ENCODE measurements at regions not wholly inside any gene's neighbourhood (a gene's known extent, or its start where the extent isn't known, plus 50 kb on each side); places are given as distances from the start of the nearest gene placed in this dataset.
"Not testable (repeated sequence)": the region's sequence is repeated elsewhere in the genome, so short reads cannot be mapped to it uniquely, and the experiment has no call there.

DNA sequence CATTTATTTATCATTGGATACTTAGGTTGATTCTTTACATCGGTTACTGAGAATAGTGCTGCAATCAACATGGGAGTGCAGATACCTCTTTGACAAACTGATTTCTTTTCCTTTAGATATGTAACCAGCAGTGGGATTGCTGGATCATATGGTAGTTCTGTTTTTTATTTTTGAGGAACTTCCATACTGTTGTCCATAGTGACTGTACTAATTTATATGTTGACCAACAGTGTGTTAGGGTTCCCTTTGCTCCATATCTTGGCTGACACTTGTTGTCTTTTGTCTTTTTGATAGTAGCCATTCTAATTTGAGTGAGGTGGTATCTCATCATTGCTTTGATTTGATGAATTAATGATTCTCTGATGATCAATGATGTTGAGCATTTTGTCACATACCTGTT is 137.3 kb upstream of the PITX1 start:
- Histone ChIP-seq H3K4me3 (no peak overlapping the region), H3K27ac (no peak overlapping the region), H3K27me3 (peaks cover 0 to 14% (median 0%) of the 10 kb centered on the region in 3 donors), H3K9me3 (no peaks in the 10 kb centered on the region), H3K36me3 (no peaks in the 10 kb centered on the region), H3K4me1 (no peaks in the 10 kb centered on the region)
- no peak for DNase-seq
- WGBS, 2 donors: 91 to 92% methylated on average over 1 of the region's 1 CpG
- intact Hi-C loops (cut with DNase I): no loop called here
- TF ChIP-seq, protein P1, sequence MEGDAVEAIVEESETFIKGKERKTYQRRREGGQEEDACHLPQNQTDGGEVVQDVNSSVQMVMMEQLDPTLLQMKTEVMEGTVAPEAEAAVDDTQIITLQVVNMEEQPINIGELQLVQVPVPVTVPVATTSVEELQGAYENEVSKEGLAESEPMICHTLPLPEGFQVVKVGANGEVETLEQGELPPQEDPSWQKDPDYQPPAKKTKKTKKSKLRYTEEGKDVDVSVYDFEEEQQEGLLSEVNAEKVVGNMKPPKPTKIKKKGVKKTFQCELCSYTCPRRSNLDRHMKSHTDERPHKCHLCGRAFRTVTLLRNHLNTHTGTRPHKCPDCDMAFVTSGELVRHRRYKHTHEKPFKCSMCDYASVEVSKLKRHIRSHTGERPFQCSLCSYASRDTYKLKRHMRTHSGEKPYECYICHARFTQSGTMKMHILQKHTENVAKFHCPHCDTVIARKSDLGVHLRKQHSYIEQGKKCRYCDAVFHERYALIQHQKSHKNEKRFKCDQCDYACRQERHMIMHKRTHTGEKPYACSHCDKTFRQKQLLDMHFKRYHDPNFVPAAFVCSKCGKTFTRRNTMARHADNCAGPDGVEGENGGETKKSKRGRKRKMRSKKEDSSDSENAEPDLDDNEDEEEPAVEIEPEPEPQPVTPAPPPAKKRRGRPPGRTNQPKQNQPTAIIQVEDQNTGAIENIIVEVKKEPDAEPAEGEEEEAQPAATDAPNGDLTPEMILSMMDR (IDR thresholded peaks at IDR 0.05): no peak
- TF ChIP-seq POLR2A (IDR thresholded peaks at IDR 0.05) (no peak), EP300 (IDR thresholded peaks at IDR 0.05) (no peak), POLR2AphosphoS5 (IDR thresholded peaks at IDR 0.05) (no peak)

- H3K36me3 ChIP-seq: no peaks in the 10 kb centered on the region
- TF ChIP-seq, protein P1 (IDR thresholded peaks at IDR 0.05): no peak
- no peak for TF ChIP-seq EP300 (IDR thresholded peaks at IDR 0.05)
- no peak for TF ChIP-seq POLR2AphosphoS5 (IDR thresholded peaks at IDR 0.05)
- no peak for TF ChIP-seq POLR2A (IDR thresholded peaks at IDR 0.05)
- DNase-seq: no peak
- intact Hi-C loops (cut with DNase I): no loop called here
- H3K27me3 ChIP-seq: peaks cover 0 to 14% (median 0%) of the 10 kb centered on the region in 3 donors
- H3K4me1 ChIP-seq: no peaks in the 10 kb centered on the region
- H3K4me3 ChIP-seq: no peak overlapping the region
- no peak overlapping the region for H3K27ac ChIP-seq
- WGBS, 2 donors: 81 to 95% methylated on average over 2 of the region's 2 CpGs
- H3K9me3 ChIP-seq: no peaks in the 10 kb centered on the region
Measured at GRCh38 chr5:135170500-135170899, 136.5 kb upstream of the PITX1 start.

- TF ChIP-seq, protein P1 (IDR thresholded peaks at IDR 0.05): no peak
- TF ChIP-seq EP300 (IDR thresholded peaks at IDR 0.05): no peak
- TF ChIP-seq POLR2AphosphoS5 (IDR thresholded peaks at IDR 0.05): no peak
- no peak for TF ChIP-seq POLR2A (IDR thresholded peaks at IDR 0.05)
- no peak overlapping the region for H3K4me3 ChIP-seq
- H3K9me3 ChIP-seq: no peaks in the 10 kb centered on the region
- H3K27ac ChIP-seq: no peak overlapping the region
- intact Hi-C loops (cut with DNase I): no loop called here
- WGBS, 2 donors: 45 to 61% methylated on average over 2 of the region's 2 CpGs
- H3K4me1 ChIP-seq: no peaks in the 10 kb centered on the region
- H3K27me3 ChIP-seq: peaks cover 0 to 14% (median 0%) of the 10 kb centered on the region in 3 donors
- H3K36me3 ChIP-seq: no peaks in the 10 kb centered on the region
- no peak for DNase-seq
Measured at GRCh38 chr5:135169753-135170152, 135.7 kb upstream of the PITX1 start.

- Histone ChIP-seq H3K27me3 (peaks cover 0 to 14% (median 0%) of the 10 kb centered on the region in 3 donors), H3K4me1 (no peaks in the 10 kb centered on the region), H3K4me3 (no peak overlapping the region), H3K36me3 (no peaks in the 10 kb centered on the region), H3K27ac (no peak overlapping the region), H3K9me3 (no peaks in the 10 kb centered on the region)
- intact Hi-C loops (cut with DNase I): no loop called here
- WGBS, 2 donors: 70 to 71% methylated on average over 4 of the region's 4 CpGs
- TF ChIP-seq, protein P1 (IDR thresholded peaks at IDR 0.05): no peak
- no peak for DNase-seq
Measured at GRCh38 chr5:135167634-135168033, 133.6 kb upstream of the PITX1 start.

GRCh38 chr5:135164873-135165614 is 131.0 kb upstream of the PITX1 start:
- H3K36me3 ChIP-seq; DNase-seq; H3K9me3 ChIP-seq; H3K27ac ChIP-seq; H3K4me1 ChIP-seq; intact Hi-C loops (cut with DNase I); H3K4me3 ChIP-seq: not testable (repeated sequence)
- peaks cover 0 to 14% (median 0%) of the 10 kb centered on the region in 3 donors for H3K27me3 ChIP-seq
- WGBS, 2 donors: 63 to 80% methylated on average over 4 of the region's 4 CpGs
